RPMI7951 (cell line): ENCODE measurements at regions not wholly inside any gene's neighbourhood (a gene's known extent, or its start where the extent isn't known, plus 50 kb on each side); places are given as distances from the start of the nearest gene placed in this dataset.

Source experiments
- DNase-seq: peaks from one replicate; pipeline ENCODE4 v3.0.0-alpha.2; 2012; ENCODE audit warnings: low read depth

DNA sequence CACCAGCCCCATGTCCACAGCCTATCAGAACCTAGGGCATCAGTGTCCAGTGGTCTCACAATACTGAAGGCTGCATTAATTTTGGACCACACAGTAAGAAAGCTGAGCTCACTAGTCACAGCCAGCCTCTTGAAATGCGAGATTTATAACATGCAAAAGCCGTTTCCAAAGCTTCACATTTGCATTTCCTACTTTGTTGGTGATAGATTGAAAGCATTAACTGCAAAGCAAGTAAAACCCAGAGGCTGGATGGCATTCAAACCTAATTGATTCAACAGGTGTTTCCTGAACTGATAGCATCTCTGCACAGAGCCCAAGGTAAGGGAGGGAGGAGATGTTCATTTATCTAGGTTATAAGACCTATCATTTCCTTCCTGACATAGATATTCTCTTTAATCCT lies 410.1 kb downstream of the OMA1 start:
- no peak for DNase-seq

DNA sequence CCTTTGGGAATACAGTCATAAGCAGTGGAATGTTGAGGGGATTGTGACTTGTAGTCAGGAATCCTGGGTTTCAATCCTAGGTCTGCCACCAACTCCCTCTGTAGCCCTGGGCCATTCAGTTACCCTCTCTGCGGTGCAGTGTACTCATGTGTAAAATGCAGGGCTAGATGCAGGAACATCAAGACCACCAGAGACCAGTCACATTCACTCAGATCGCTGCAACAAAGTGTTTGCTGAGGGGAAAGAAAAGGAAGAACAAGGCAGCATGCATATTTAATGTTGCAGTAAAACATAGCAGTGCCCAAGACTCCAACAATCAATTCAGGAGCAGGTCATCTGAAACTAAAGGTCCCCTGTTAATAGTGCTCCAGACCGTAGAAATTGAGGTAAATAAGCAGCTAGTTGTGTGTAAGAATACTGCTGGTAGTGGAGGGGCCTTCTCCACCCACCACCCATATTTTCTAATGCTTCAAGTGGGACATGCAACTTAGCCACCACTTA lies 410.7 kb downstream of the OMA1 start:
- no peak for DNase-seq

DNA sequence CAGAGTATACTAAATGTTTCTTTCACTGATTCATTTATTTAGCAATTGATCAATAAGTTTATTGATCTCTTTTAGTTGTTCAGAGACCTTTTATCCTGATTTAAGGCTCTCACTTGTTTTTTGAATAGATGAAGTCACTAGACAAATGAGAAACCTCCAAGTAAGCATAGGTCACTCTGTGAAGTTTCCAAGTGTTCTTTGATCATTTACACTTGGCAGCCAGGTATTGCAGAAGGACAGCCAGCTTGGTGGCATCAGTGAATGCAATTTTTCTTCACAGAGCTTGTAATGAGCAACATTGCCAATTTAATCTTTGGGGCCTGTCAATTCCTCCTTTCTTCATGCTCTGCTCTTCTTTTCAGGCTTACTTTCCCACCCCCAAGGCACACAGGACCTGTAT lies 413.0 kb downstream of the OMA1 start:
- DNase-seq, result no peak

DNA sequence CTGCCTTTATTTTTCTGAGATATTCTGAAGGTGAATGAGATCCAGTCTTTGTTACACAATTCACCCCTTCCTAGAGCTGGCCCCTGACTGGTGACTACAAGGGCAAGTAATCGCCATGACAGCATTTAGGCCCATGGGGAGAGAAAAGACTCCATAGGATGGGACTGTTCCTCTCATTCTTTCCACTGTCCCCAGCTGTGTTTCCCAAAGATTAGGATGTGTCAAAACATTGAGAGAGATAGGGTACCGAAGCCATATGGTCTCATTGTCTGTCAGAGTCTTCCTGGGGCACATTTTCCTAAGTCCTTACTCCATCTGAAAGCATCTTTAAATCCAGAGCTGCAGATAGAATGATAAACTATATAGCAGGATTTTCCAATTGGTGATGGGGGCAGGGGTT lies 423.5 kb downstream of the OMA1 start:
- no peak for DNase-seq

DNA sequence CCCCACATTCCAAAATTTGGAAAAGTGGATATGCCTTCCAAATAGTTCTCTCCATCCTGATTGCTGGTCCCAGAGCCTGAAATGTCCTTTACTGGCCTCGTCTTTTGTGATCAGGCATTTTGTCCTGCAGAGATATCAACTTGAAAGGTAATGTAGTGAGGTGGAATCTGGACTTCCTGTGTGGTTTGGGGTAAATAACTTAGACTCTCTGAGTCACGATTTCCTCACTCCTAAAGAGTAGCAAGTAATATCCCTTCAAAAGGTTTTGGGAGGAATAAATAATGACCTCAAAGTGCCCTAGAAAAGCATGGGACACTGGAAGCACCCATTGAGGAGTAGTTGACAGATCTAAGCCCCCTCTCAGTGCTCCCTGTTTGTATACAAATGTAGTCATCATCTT lies 426.6 kb downstream of the OMA1 start:
- no peak for DNase-seq

DNA sequence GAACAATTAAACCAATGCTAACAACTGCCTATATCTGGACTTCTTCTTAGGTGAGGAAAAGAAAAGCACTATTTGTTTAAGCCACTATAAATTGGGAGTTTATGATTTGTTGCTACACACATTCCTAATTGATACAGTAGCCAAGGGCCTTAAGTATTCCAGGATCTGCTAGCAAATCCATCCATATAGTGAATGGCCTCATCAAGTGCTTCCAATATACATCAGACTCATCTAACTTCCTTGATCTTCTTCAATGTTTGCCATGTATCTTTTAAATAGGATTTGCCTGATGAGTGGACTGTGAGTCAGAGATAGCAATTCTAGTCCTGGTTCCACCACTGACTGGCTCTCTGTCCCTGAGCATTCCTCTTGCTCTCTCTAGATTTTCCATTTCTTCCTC lies 430.2 kb downstream of the OMA1 start:
- no peak for DNase-seq

DNA sequence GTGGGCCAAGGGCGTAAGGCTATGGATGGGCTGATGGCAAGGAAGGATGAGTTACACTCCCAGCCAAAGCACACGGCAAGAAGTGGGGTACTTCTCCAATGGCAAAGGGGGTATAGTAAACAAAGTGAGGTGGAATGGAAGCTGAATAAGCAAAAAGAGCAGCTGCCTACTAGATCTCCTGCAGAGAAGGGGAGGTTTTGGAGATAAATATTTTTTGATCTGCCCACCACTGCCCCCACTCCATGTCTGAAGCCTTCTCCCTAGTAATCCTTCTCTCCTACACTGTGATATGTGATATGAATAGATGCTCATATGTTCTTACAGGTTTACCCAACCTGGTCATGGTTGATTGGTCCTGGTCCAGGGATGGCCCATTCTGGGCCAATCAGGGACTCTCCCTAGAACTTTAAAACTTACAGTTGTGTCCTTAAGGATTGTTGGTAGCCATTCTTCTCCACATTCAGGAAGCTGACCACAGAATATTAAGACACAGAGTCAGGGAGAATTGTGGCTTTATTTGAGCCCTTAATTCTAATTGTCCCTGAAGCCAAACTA lies 436.8 kb downstream of the OMA1 start:
- DNase-seq, result no peak

DNA sequence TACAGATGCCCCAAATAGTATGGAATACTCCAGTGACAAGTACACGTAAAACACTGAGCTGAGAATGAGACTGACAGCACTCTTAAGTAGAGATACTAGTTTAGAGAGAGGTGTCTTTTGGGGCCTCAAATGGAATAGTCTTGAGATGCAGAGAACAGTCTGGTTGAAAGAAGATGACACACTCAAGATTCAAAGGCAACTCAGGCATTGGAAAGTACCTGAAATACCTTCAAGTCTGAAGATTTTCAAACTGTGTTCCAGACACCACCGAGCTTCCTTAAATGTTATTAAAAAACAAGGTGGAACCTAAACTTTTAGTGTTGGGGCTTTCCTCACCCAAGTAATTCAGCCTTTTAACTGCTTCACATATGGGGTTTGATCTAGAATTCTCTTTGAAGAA lies 437.7 kb downstream of the OMA1 start:
- no peak for DNase-seq

DNA sequence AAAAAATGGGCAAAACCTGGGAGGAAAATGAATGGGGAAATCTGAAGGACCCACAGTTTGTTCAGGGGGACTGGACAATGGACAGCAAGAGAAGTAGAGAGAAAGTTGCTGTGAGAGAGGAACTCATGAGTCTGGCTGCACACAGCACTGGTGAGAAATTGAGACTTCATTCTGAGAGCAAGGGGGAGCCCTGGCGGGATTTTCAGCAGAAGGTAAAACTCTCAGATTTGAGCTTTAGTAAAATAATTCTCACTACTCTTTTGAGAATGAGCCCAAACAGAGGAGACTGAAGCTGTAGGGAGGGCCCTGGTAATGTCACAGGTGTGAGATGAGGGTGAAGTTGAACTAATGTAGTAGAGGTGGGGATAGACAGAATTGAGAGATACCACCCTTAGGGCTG lies 438.6 kb downstream of the OMA1 start:
- DNase-seq, result no peak

DNA sequence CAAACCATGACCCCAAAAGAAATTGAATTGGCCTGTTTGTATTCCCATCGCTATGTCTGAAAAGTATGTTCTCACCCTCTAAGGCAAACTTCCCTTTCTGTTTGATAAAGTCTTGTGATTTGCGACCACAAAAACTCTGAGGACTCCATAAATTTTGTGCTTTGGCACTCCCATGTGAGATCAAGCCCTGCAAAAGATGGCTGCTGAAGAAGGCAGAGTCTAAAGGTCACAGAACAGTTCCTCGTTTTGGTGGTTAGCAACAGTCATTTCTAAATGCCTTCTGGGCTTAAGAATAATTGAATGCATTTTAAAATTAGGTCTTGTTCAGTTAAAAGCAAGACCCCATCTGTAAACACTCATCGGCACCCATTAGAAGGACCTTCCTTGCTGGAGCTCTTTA lies 441.6 kb downstream of the OMA1 start:
- DNase-seq, result no peak

DNA sequence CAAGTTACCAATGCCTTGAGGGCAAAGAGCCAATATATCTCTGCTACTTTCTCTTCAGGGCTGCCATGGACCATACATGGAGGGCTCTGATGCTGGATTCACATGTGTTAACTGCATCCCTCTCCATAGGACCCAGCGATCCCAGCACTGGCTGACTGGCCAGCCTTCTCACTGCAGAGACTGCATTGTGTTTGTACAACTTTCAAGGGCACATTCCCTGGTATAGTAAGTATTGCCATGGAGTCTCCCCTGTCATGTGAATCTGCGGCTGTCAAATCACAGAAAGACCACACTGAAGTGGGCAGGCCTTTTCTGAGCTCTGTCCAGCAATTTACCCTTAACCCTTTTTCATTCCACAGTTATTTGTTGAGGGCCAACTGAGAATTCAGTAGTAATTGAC lies 449.8 kb downstream of the OMA1 start:
- DNase-seq, result no peak

DNA sequence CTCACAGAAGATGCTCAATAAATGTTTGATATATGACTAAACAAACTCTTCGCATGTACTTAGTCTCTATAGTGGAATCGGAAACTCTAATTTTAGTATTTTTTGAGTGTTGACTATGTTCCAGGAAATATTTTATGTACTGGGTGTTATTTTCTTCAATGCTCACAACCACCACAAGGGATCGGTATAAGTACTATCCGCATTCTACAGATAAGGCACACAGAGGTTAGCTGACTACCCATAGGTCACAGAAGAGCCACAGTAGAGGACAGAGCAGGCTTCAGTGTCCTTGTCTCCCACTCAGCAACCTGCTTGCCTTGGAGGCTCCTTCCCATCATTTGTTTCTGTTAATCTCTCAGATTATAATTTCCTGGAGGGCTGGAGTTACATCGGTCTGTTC lies 451.3 kb downstream of the OMA1 start:
- DNase-seq, result no peak

DNA sequence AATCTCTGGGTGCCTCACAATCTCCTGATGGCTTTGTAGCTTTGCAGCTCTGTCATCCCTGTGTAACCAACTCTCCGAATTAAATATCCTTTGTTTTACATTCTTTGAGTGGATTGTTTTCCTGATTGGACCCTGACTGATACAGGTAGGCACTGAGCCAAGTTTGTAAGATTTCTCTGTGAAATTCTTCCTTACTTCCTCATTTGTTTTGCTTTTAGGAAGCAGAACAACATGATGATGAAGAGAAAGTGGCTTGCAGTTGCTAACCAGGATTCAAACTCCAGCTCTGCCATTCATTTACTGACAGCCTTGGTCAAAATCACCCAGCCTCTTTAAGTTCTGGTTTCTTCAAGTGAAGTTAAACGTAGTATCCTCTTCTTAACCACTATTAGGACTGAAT lies 452.3 kb downstream of the OMA1 start:
- DNase-seq, result no peak

DNA sequence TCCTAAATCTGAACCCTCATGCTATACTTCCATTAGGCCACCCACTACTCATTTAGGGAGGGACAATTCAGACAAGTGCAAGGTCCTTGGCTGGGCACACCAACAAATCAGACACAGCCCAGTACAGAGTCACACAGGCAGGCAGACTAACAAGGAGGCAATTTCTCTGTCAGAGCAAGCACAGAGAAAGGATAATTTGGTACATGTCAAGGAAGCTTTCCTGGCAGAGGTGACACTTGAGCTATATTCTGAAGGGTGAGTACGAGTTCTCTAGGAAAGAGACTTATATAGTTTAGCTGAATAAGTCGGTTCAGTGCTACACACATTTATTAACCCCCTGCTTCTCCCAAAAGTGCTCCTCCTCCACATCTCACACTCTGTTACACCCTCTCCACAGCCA lies 455.9 kb downstream of the OMA1 start:
- no peak for DNase-seq

DNA sequence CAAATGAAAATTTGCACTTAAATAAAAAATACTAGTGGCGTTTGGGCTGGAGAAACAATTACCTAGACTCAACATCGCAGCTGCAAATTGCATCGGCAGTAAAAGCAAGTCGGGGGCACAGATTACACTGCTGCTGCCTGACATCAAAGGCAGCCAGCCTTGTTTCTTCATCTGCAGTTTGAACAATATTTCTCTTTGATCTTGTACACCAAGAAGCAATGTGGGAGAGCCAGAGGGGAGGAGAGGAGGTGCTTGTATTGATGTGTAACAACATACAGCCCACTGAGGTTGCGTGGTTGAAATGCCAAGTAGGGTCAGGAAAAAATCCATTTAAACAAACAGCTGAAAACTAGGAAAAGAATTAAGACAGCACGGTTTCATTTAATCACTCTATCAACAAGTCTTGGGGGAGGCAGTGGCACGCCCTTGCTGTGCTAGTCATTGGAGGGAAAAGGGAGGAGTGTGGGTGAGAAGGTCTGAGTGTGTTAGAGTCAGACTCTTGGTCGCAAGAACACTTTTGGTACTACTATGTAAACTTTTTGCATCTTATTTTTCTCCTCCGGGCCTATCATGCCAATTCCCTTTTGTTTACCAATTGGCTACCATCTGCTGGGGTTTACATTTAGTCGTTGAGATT lies 456.5 kb downstream of the OMA1 start:
- DNase-seq, result no peak

DNA sequence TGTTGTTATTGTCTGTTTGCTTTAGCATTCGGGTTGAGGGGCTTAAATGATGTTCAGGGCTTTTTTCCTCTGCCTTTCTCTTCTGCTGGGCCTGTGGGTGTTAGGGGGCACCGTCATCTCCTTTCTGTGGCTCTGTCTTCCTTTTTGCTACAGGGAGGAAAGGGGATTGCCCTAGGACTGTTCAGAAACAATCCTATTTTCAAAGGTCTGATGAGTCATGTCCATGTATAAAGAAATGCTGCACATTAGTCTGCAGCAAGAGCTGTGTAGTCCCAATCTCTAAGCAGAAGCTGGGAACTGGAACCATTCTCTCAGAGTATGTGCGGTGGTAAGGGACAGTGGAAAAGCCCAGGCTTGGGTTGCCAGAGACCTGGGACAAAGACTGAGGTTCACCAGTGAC lies 462.3 kb downstream of the OMA1 start:
- no peak for DNase-seq

DNA sequence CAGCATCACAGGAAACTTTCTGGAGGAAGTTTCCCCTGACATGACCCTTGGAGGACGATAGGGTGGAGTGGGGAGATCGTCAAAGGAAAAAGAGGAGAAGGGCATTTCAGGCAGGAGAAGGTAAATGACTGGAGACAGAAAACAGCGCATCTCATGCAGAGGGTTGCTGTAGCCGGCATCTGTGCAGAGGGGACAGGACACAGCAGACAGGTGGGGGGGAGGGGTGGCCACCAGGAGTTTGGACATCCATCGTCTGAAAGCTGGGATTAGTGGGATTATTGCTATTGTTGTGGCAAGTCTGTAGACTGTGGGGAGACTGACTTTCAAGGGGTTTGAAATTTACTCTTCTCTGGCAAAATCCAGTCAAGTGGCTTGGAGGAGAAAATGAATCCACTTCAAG lies 463.9 kb downstream of the OMA1 start:
- DNase-seq, result no peak

DNA sequence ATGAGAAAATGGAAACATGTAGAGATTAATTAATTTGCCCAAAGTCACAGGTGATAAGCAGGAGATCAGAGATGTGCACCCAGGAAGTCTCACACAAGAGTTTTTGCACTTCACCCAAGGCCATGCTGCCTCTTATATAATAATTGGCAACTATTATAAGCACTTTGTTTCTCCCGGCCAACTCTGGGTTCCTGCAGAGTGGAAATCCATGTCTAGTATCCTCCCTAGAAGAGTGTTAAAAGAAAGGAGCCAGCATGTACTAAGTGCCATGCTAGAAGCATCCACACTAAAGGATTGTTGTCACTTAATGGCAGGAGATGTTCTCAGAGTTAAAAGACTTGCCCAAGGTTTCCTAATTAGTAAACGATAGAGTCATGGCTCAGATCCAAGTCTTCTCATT lies 470.3 kb downstream of the OMA1 start:
- no peak for DNase-seq

DNA sequence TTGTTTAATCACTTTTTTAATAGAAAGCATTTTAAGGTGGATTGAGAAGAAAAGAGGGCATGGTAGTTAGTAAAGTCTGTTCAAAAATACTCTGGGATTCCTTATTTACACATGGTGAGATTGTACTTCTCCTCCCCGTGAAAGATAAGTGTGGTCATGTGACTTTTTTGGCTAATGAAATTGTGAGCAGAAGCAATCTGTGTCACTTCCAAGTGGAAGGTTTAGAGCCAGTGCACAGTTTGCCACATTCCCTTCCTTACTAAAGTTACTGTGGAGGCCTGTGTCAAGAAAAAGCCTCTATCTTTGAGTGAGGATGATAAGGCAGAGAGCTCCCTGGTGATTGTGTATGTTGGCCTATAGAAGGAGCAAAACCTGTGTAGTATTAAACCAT lies 471.3 kb downstream of the OMA1 start:
- DNase-seq, result no peak

DNA sequence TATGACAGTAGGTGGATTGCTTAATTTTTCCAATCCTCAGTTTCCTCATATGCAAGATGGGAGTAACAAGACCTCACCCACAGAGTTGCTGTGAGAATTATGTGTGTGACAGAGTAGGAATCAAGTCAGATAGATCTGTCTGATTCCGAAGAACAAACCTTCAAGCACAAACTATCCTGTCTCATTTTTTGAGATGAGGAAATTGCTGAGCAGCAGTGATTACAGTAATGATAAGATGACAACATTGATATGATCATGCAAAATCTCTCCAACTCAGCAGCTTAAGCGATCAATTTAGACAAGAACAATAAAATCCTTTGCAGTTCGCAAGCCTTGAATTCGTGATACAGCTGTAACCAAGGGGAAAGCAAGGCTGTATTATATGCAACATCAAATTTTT lies 474.1 kb downstream of the OMA1 start:
- DNase-seq, result no peak

DNA sequence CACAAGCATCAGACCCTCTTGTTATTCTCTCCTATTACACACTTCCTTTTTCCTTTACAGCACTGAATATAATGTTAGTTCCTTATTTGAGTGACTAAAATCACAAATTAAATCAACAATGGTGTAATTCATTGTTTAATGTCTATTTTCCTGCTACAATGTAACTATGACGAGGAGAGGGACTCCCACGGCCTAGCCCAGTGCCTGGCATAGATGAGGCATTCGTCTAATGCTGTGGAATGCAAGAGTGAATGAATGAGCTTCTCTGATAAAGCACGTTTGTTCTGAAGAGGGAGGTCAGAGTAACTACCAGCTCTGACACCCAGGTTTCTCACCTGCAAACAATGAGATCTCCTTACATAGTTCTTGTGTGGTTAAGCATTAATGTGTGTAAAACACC lies 479.4 kb downstream of the OMA1 start:
- DNase-seq, result no peak

DNA sequence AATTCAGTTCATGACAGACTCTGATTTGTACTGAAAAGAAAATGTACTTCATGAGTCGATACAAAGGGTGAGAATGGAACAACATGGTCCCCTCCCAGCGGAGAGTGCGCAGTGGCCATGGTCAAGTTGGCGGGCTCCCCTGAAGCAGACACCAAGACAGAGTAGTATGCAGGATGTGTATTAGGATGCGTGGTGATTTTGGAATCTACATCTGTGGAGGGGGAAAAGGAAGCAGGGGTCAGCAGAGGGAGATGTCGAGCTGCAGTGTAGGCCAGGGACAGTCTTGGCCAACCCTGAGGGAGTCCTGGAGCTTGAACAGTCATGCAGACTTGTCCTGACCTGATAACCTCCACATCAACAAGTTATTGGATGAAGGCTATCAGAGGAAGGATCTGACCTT lies 481.0 kb downstream of the OMA1 start:
- no peak for DNase-seq

DNA sequence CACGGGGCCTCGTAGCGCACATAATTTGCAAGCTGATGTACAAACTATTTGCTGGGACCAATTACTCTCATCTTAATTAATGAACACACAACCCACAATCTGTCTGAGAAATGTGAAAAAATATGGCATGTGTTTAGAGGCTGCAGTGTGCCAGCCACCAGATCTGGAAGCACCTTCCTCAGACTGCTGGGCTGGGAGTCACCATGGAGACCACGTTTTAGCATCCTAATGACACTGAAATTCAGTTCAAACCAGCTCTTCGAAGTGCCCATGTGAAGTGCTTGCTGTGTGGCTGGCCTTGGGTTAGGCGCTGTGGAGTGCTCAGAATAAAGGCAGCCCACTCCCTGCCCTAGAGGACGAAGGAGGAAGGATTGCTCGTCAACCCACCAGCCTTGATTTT lies 482.4 kb downstream of the OMA1 start:
- no peak for DNase-seq

DNA sequence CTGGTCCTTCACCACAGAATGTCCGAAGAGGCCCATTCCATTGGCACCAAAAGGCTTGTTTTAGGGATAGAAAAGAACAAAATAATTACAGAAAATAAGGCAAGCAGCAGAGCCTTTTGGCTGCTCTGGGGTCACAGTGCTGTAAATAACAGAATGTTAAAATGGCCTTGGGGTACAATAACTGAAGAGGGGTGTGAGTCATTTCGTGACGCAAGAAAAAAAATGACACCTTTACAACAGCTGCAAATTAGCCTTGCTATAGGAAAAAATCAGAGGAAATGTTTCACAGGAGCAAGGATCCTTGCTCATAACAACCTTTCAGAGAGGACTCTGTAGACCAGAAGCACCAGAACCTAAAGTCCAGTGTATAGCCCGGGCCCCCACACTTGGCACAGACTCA lies 483.4 kb downstream of the OMA1 start:
- peak; percentile 33 for DNase-seq
